SJSA1 (cell line): ENCODE measurements at regions not wholly inside any gene's neighbourhood (a gene's known extent, or its start where the extent isn't known, plus 50 kb on each side); places are given as distances from the start of the nearest gene placed in this dataset.

Experiments used
- DNase-seq, 2 experiments: peaks; one replicate each; pipeline ENCODE4 v3.0.0-alpha.2; 2015 to 2020; ENCODE audit warnings: low spot score in 2 of 2, low read depth in 1 of 2
- H3K27ac ChIP-seq: fragments of 250-450 bp; sonication (Bioruptor Pico); 2 replicates; pipeline ENCODE4 v1.5.1; 2020; ENCODE audit warnings: mild to moderate bottlenecking, moderate library complexity
- H3K27me3 ChIP-seq: fragments of 250-450 bp; sonication (Bioruptor Pico); replicated peaks from 2 replicates; pipeline ENCODE4 v1.5.1; 2020; ENCODE audit warnings: mild to moderate bottlenecking, moderate library complexity
- H3K36me3 ChIP-seq: fragments of 250-450 bp; sonication (Bioruptor Pico); 2 replicates; pipeline ENCODE4 v1.5.1; 2020; ENCODE audit warnings: mild to moderate bottlenecking
- H3K4me1 ChIP-seq: fragments of 250-450 bp; sonication (Bioruptor Pico); replicated peaks from 2 replicates; pipeline ENCODE4 v1.6.1; 2021; ENCODE audit warnings: mild to moderate bottlenecking
- H3K4me3 ChIP-seq: fragments of 250-450 bp; sonication (Bioruptor Pico); 2 replicates; pipeline ENCODE4 v1.5.1; 2020; ENCODE audit warnings: mild to moderate bottlenecking
- H3K9me3 ChIP-seq: fragments of 250-450 bp; sonication (Bioruptor Pico); replicated peaks from 2 replicates; pipeline ENCODE4 v1.5.1; 2020; ENCODE audit warnings: mild to moderate bottlenecking

DNA sequence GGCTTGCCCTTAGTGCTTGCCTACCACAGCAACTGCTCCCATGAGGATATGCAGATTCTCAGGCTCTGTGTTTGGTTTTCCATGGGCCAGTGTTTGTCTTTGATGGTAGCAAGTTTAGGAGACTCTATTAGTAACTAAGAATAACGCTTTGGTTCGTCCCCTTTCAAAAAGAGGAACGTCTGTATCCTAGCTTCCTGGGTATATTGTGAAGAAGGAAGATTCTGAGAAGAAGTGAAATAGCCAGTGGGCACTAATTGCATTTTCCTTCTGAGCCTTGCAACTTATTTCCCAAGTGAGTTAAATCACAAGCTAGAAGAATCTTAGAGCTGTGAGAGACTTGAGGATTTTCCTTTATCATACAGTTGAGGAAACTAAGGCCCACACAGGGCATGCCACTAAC is 376.8 kb downstream of the PIK3R1 start:
- no peak for DNase-seq
- Histone ChIP-seq H3K27ac (no peak overlapping the region), H3K27me3 (no peaks in the 10 kb centered on the region), H3K9me3 (no peaks in the 10 kb centered on the region; the same call in 1 of the 2 replicates), H3K4me3 (no peak overlapping the region), H3K4me1 (no peaks in the 10 kb centered on the region), H3K36me3 (no peaks in the 10 kb centered on the region)

DNA sequence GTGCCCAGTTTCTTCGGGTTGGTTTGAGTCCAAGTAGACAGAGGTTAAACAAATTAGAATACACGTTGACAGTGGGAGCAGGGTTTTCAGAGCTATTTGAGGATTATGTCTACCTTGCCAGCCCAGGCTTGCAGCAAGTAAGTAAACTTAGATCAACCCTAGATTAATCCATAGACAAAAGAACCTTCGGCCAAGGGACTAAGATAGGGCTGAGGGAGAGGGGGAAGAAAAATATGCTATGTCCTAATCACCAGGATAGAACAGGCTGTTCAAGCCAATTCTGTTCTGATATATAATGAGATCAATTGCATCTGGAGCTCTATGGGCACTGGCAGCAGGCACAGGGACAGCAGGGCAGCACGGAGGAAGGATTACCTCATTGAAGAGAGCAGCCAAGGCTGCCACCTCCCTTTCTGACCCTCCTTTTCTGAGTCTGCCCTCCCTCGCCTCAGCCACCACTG is 377.7 kb downstream of the PIK3R1 start:
- no peaks in the 10 kb centered on the region for H3K4me1 ChIP-seq
- no peak overlapping the region for H3K4me3 ChIP-seq
- H3K27me3 ChIP-seq = no peaks in the 10 kb centered on the region
- no peaks in the 10 kb centered on the region for H3K36me3 ChIP-seq
- no peak overlapping the region for H3K27ac ChIP-seq
- H3K9me3 ChIP-seq = no peaks in the 10 kb centered on the region; the same call in 1 of the 2 replicates
- no peak for DNase-seq

DNA sequence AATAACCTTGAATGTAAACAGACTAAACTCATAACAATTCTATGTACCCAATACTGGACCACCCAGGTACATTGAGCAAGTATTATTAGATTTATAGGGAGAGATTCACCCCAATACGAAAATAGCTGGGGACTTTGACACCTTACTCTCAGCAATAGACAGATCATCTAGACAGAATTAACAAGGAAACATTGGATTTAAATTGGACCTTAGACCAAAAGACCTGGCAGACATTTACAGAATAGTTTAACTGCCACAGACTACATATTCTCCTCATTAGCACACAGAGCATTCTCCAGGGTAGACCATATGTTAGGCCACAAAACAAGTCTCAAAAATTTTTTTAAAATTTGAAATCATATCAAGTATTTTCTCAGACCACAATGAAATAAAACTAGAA is 397.4 kb downstream of the PIK3R1 start:
- no peak overlapping the region for H3K27ac ChIP-seq

DNA sequence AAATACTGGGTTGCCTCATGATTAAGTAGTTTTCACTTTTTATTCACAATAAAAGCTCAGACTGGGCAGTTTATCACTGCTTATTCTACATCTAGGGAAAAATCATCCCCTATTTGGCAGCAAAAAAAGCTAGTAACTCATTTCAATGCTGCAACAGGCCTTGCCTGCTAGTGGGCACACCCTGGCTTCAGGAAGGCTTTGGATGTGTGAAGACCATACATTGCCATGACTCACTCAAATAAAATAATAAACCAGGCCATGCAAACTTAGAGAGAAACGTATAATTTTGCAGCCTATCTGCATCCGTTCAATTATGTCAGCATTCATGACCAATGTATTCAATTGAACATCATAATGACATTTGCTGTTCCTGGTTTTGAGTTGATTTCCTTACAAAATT is 402.9 kb downstream of the PIK3R1 start:
- no peak for DNase-seq
- H3K36me3 ChIP-seq = no peaks in the 10 kb centered on the region
- H3K27ac ChIP-seq = no peak overlapping the region
- no peaks in the 10 kb centered on the region for H3K27me3 ChIP-seq
- H3K4me3 ChIP-seq = no peak overlapping the region
- H3K9me3 ChIP-seq = no peaks in the 10 kb centered on the region
- H3K4me1 ChIP-seq = no peaks in the 10 kb centered on the region

More for the DNA sequence above, 397.4 kb downstream of the PIK3R1 start:
- Histone ChIP-seq H3K9me3 (no peaks in the 10 kb centered on the region), H3K4me1 (no peaks in the 10 kb centered on the region), H3K27me3 (no peaks in the 10 kb centered on the region), H3K36me3 (no peaks in the 10 kb centered on the region), H3K4me3 (no peak overlapping the region)
- no peak for DNase-seq

DNA sequence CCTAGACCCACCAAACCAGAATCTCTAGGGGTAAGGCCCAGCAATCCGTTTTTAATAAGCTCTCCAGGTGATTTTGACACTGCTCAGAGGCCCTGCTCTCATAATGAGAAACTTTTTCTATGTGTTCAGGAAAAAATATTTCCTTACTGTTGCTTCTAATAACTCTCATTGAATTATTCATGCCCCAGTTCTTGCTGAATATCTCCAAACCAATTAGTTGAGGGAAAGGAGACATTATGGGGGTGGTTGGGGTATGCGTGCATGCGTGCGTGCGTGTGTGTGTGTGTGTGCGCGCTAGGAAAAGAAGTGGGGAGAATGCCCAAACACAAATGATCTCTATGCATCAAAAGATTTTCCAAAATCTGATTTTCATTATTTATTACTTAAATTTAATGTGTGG is 411.4 kb downstream of the PIK3R1 start:
- Histone ChIP-seq H3K27ac (no peak overlapping the region), H3K4me1 (no peaks in the 10 kb centered on the region)

DNA sequence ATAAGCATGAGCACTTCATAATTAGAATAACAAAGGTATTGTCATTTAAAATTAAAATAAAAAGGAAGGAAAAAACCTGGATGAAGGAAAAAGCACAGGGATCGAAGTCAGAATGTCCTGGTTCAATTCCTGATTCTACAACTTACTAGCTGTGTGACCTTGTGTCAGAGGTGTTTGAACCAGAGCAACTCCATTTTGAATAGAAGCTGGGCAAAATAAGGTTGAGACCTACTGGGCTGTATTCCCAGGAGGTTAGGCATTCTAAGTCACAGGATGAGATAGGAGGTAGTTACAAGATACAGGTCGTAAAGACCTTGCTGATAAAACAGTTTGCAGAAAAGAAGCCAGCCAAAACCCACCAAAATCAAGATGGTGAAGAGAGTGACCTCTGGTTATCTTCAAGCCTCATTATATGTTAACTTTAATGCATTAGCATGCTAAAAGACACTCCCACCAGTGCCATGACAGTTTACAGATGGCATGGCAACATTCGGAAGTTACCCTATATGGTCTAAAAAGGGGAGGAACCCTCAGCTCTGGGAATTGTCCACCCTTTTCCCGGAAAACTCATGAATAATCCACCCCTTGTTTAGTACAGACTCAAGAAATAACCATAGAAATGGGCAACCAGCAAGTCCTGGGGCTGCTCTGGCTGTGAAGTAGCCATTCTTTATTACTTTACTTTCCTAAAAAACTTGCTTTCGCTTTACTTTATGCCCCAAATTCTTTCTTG is 412.7 kb downstream of the PIK3R1 start:
- H3K27me3 ChIP-seq = no peaks in the 10 kb centered on the region
- no peak overlapping the region for H3K4me3 ChIP-seq
- no peaks in the 10 kb centered on the region for H3K36me3 ChIP-seq
- H3K4me1 ChIP-seq = no peaks in the 10 kb centered on the region
- no peak overlapping the region for H3K27ac ChIP-seq
- DNase-seq = no peak
- no peaks in the 10 kb centered on the region for H3K9me3 ChIP-seq

More for the DNA sequence above, 411.4 kb downstream of the PIK3R1 start:
- Histone ChIP-seq H3K9me3 (no peaks in the 10 kb centered on the region), H3K36me3 (no peaks in the 10 kb centered on the region), H3K27me3 (no peaks in the 10 kb centered on the region), H3K4me3 (no peak overlapping the region)
- no peak for DNase-seq

DNA sequence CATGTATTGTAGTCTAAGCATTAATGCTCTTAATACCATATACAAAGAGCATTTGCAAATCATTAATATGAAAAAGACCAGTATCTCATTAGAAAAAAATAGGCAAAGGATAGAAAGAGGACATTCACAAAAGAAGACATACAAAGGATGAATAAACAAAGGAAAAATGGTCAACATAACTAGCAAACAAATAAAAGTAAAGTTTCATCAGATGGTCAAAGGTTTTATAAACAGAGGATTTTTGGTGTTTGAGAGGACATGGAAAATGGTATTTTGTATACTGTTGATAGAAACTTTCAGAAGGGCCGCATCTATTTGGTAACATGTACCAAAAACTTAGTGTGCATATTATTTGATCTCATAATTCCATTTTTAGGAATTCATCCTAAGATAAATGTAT is 414.8 kb downstream of the PIK3R1 start:
- Histone ChIP-seq H3K27ac (no peak overlapping the region), H3K36me3 (no peaks in the 10 kb centered on the region), H3K27me3 (no peaks in the 10 kb centered on the region), H3K9me3 (no peaks in the 10 kb centered on the region), H3K4me3 (no peak overlapping the region), H3K4me1 (no peaks in the 10 kb centered on the region)
- no peak for DNase-seq

DNA sequence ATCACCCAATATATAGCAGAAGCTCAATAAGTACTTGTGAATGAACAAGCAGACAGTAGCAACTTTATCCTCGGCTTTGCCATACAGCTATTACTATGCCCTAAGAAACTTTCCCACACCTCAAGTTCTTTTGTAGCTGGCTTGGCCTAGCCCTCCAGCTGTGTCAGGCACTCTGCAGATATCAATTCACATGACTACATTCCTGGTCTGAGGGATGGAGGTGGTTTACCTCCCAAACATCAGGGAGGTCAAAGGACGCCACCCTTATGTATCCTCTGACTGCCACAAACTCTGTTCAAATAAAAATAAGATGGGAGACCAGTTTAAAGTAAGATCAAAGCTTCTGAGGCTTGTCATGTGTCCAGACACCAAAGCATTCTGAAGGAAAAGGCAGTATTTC is 416.3 kb downstream of the PIK3R1 start:
- Histone ChIP-seq H3K4me1 (no peaks in the 10 kb centered on the region), H3K27ac (no peak overlapping the region), H3K4me3 (no peak overlapping the region), H3K27me3 (no peaks in the 10 kb centered on the region), H3K36me3 (no peaks in the 10 kb centered on the region), H3K9me3 (no peaks in the 10 kb centered on the region)
- no peak for DNase-seq

DNA sequence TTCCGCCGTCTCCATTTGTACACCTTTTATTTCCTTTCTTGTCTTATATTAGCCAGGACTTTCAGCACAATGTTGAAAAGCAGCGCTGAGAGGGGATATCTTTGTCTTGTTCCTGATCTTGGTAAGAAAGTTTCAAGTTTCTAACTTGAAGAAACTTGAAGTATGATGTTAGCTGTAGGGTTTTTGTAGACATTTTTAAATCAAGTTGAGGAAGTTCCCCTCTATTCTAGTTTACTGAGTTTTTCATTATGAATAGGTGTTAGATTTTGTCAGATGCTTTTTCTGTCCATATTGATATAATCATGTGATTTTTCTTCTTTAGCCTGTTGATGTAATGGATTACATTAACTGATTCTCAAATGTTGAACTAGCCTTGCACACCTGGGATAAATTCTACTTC is 425.7 kb downstream of the PIK3R1 start:
- H3K27ac ChIP-seq = no peak overlapping the region
- no peaks in the 10 kb centered on the region for H3K27me3 ChIP-seq
- no peak for DNase-seq
- H3K9me3 ChIP-seq = no peaks in the 10 kb centered on the region
- H3K4me1 ChIP-seq = no peaks in the 10 kb centered on the region
- no peaks in the 10 kb centered on the region for H3K36me3 ChIP-seq
- H3K4me3 ChIP-seq = no peak overlapping the region

DNA sequence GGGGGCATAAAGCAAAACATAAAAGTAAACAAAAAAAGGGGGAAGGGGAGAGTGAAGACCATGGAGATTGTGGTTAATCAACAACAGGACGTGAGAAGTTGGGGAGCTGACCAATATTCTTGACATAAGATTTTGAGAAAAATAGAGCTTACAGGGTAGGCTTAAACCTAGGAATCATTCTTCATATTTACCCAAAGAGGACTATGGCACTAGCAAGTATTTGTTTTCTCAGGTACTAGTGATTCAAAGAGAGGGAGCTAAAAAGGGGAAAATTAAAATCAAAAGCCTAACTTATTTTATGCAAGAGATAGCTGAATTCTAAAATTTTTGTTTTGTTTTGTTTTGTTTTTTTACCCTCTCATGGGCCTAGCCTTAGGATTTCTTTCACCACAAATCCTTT is 427.5 kb downstream of the PIK3R1 start:
- Histone ChIP-seq H3K4me3 (no peak overlapping the region), H3K27ac (no peak overlapping the region), H3K27me3 (no peaks in the 10 kb centered on the region), H3K36me3 (no peaks in the 10 kb centered on the region), H3K4me1 (no peaks in the 10 kb centered on the region), H3K9me3 (no peaks in the 10 kb centered on the region)
- DNase-seq = no peak

DNA sequence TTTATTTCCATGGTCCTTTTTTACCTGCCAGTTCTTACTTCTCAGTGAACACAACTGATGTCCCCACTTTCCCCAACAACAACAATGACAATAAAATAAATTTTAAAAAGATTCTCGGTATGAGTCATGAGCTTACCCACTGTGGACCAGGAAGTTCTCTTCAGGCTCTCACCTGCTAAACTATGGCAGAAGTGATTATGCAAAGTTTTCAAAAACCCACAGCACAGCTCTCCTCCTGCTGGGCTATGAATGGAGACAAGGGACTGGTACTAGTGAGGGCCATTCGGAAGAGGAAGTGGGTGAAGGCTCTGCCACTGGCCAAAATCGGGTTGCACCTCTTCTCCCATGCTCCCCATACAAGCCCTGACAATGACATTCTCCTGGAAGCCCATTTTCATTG is 429.4 kb downstream of the PIK3R1 start:
- no peaks in the 10 kb centered on the region for H3K9me3 ChIP-seq
- no peaks in the 10 kb centered on the region for H3K36me3 ChIP-seq
- DNase-seq = no peak
- H3K4me3 ChIP-seq = no peak overlapping the region
- H3K27me3 ChIP-seq = no peaks in the 10 kb centered on the region
- no peaks in the 10 kb centered on the region for H3K4me1 ChIP-seq
- no peak overlapping the region for H3K27ac ChIP-seq

DNA sequence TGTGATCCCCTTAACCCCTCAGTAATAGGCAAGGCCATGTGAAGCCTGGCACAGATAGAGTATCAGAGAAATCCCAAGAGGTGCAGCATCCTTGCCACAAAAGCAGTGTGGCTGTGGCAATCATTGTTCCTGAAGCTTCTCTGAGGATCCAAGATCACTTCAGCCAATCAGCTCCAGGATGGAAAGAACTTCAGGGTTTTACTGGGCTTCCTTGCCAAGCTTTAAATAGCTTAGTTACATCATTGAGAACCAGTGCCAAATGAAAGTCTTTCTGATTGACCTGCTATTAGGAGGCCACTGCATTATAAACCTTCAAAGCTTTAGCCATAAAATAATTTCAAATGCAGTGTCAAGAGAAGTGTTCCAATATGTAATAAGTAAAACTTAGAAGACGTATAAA is 430.6 kb downstream of the PIK3R1 start:
- Histone ChIP-seq H3K4me3 (no peak overlapping the region), H3K4me1 (no peaks in the 10 kb centered on the region), H3K36me3 (no peaks in the 10 kb centered on the region), H3K27ac (no peak overlapping the region), H3K27me3 (no peaks in the 10 kb centered on the region), H3K9me3 (no peaks in the 10 kb centered on the region)
- DNase-seq = no peak

DNA sequence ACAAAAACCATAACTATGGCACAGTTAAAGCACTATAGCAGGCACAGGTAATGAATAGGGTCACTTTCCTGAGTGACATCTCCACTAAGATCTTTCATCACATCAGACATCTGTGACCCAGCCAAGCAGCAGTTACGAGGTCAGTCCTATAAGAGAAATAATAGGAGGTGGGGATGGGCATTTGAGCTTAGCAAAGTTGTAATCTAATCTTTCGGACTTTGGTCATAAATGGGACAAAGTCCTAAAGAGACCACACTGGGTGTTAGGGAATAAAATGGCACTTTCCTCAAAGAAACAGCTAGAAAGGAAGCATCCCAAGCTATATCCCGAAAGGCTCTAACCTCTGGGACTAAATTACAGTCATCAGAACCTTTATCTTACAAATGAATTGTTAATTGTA is 432.2 kb downstream of the PIK3R1 start:
- no peak overlapping the region for H3K4me3 ChIP-seq
- H3K4me1 ChIP-seq = no peaks in the 10 kb centered on the region
- H3K27me3 ChIP-seq = no peaks in the 10 kb centered on the region
- no peaks in the 10 kb centered on the region for H3K9me3 ChIP-seq
- H3K36me3 ChIP-seq = no peaks in the 10 kb centered on the region
- no peak for DNase-seq
- no peak overlapping the region for H3K27ac ChIP-seq

DNA sequence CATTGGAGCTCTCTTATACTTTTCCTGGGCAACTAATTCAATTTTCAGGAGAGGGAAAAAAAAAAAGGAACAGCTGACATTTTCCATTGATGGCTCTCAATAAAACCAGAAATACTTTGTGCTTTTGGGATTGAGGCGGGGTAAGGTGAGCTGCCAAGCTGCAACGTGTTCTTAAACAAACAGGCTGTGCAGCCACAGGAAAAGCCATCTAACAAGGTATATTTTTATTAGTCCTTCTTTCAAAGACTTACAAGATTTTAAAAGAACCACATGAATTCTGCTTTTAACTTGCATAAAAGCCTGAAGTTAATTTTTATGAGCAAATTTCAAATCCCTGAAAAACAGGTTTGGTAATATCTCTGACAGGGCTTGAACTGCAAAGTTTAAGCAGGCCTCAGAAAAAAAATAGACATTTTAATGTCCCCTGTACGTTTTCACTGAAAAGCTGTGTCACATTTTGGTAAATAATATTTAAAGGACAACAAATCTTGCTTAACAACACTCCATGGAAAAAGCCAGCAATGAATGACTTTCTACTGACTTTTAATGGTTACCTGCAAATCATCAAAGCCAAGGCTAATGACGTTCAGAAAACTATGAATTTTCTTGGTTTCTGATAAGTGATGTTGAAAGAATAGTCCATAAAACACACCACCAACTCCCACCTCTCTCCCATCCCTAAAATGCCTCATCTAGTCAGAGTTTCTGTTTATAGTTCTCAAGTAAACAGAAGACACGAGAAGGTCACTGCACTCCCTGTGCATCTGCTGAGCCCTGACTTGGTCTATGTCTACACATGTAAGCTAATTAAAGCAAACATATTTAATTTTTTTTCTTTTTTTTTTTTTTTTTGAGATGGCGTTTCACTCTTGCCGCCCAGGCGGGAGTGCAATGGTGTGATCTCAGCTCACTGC is 433.6 kb downstream of the PIK3R1 start:
- H3K4me1 ChIP-seq = no peaks in the 10 kb centered on the region
- no peaks in the 10 kb centered on the region for H3K27me3 ChIP-seq
- no peak overlapping the region for H3K4me3 ChIP-seq
- no peaks in the 10 kb centered on the region for H3K36me3 ChIP-seq
- no peak for DNase-seq
- H3K9me3 ChIP-seq = no peaks in the 10 kb centered on the region
- H3K27ac ChIP-seq = no peak overlapping the region
